Thymus (tissue), 11 donors: ENCODE measurements at regions not wholly inside any gene's neighbourhood (a gene's known extent, or its start where the extent isn't known, plus 50 kb on each side); places are given as distances from the start of the nearest gene placed in this dataset.

ENCODE experiments used
- DNase-seq, 9 donors: peaks; one replicate each; pipeline ENCODE4 v3.0.0-alpha.2; 2013; ENCODE audit warnings: low spot score in 9 of 9, low read depth in 6 of 9, missing footprints in 1 of 9
- H3K27ac ChIP-seq, 2 donors: one replicate each; pipeline ENCODE4 v1.5.1; 2013; ENCODE audit warnings: control low read depth in 1 of 2, low read depth in 1 of 2, low read length in 1 of 2, mild to moderate bottlenecking in 1 of 2, moderate library complexity in 1 of 2
- H3K27me3 ChIP-seq, 2 donors: one replicate each; pipeline ENCODE4 v1.5.1; 2013; ENCODE audit warnings: low read length in 1 of 2; ENCODE audit not compliant: control insufficient read depth in 2 of 2, insufficient read depth in 1 of 2
- H3K36me3 ChIP-seq, 2 donors: one replicate each; pipeline ENCODE4 v1.5.1; 2013; ENCODE audit warnings: low read length in 1 of 2, mild to moderate bottlenecking in 1 of 2, moderate library complexity in 1 of 2; ENCODE audit not compliant: control insufficient read depth in 2 of 2, insufficient read depth in 2 of 2
- H3K4me1 ChIP-seq, 2 donors: one replicate each; pipeline ENCODE4 v1.5.1; 2013; ENCODE audit warnings: low read length in 2 of 2; ENCODE audit not compliant: control insufficient read depth in 2 of 2, insufficient read depth in 2 of 2
- H3K4me3 ChIP-seq, 2 donors: one replicate each; pipeline ENCODE4 v1.5.1; 2013; ENCODE audit warnings: low read length in 2 of 2, control low read depth in 1 of 2, mild to moderate bottlenecking in 1 of 2
- H3K9me3 ChIP-seq, 2 donors: one replicate each; pipeline ENCODE4 v1.5.1; 2013; ENCODE audit warnings: low read length in 1 of 2, mild to moderate bottlenecking in 1 of 2; ENCODE audit not compliant: control insufficient read depth in 2 of 2, insufficient read depth in 1 of 2
- WGBS: extraction: QIAGEN DNeasy Blood & Tissue Kit; methylation state at CpG from one replicate; pipeline ENCODE4 v1.1.7; 2013; 5-methylcytosine and 5-hydroxymethylcytosine counted together
- donor health status: healthy.

DNA sequence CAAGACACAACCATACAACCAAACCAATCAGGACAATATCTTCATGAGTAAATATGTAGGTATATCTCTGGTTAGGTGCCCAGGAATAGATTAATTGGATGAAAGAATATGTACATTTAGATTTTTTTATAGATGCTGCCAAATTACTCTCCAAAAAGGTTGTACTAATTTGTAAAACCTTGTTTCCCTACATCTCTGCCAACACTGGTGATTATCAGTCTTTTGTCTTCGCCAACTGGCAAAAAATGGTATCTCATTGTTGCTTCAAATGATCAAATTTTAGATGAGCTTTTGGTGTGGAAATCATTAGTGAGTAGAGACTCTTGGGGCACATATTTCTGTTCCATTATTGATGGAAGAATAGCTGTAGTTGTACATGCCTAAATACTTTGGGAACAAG lies 90.7 kb upstream of the ELL2 start:
- DNase-seq = no peak
- Histone ChIP-seq H3K4me3 (no peak overlapping the region), H3K4me1 (no peaks in the 10 kb centered on the region), H3K9me3 (no peaks in the 10 kb centered on the region), H3K27me3 (no peaks in the 10 kb centered on the region), H3K36me3 (no peaks in the 10 kb centered on the region), H3K27ac (no peak overlapping the region)
- WGBS = 99% methylated on average over 1 of the region's 1 CpG

GRCh38 chr5:96051401-96051830 lies 89.8 kb upstream of the ELL2 start:
- WGBS = 67% methylated on average over 4 of the region's 4 CpGs
- Histone ChIP-seq H3K27ac (no peak overlapping the region), H3K4me3 (no peak overlapping the region), H3K36me3 (no peaks in the 10 kb centered on the region), H3K27me3 (no peaks in the 10 kb centered on the region), H3K4me1 (no peaks in the 10 kb centered on the region), H3K9me3 (no peaks in the 10 kb centered on the region)
- DNase-seq = no peak

GRCh38 chr5:96050273-96050880 lies 88.7 kb upstream of the ELL2 start:
- Histone ChIP-seq H3K9me3 (no peaks in the 10 kb centered on the region), H3K27me3 (no peaks in the 10 kb centered on the region), H3K36me3 (no peaks in the 10 kb centered on the region), H3K27ac (no peak overlapping the region), H3K4me3 (no peak overlapping the region), H3K4me1 (no peaks in the 10 kb centered on the region)
- WGBS = 87% methylated on average over 7 of the region's 7 CpGs
- DNase-seq = no peak

- Histone ChIP-seq H3K4me3 (no peak overlapping the region), H3K4me1 (no peaks in the 10 kb centered on the region), H3K27ac (no peak overlapping the region), H3K9me3 (no peaks in the 10 kb centered on the region), H3K27me3 (no peaks in the 10 kb centered on the region), H3K36me3 (no peaks in the 10 kb centered on the region)
- no peak for DNase-seq
- 68% methylated on average over 3 of the region's 3 CpGs for WGBS
Measured at GRCh38 chr5:96049398-96050272, 88.0 kb upstream of the ELL2 start.

DNA sequence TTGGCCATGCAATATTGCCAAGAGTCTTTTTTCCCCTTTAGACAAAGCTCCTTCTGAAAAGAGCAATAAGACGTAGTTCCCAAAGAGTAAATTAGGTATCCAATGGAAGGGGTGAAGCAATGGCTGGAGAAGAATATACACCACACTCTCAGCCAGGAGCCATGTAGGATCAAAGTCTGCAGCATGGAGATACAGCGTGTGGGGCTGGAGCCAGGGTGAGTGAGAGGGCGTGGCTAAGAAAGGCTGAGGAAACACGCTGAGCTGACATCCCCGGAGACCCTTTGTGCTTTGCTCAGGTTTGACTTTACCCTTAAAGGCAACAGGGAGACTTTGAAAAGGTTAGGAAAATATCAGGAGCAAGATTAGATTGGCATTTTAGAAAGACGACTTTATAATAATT lies 87.1 kb upstream of the ELL2 start:
- no peak overlapping the region for H3K27ac ChIP-seq
- DNase-seq = no peak
- no peaks in the 10 kb centered on the region for H3K9me3 ChIP-seq
- no peaks in the 10 kb centered on the region for H3K4me1 ChIP-seq
- H3K4me3 ChIP-seq = no peak overlapping the region
- no peaks in the 10 kb centered on the region for H3K36me3 ChIP-seq
- no peaks in the 10 kb centered on the region for H3K27me3 ChIP-seq
- WGBS = 94% methylated on average over 6 of the region's 6 CpGs

DNA sequence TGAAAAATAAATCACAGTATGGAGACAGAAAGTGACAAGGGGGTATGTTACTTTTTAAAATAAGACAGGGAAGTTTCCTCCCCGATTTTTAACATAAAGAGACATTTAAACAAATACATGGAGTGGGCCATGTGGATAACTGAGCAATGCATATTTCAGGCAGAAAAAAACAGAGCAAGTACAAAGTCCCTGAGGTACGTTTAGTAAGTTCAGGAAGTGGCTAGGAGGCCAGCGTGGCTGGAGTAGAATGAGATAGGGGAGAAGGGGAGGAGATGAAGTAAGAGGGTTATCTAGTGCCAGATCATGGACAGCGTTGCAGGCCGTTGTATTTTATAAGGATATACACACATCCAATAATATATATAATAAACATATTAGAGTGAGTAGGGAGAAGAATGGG lies 84.2 kb upstream of the ELL2 start:
- WGBS = 87% methylated on average over 5 of the region's 5 CpGs
- H3K36me3 ChIP-seq = no peaks in the 10 kb centered on the region

DNA sequence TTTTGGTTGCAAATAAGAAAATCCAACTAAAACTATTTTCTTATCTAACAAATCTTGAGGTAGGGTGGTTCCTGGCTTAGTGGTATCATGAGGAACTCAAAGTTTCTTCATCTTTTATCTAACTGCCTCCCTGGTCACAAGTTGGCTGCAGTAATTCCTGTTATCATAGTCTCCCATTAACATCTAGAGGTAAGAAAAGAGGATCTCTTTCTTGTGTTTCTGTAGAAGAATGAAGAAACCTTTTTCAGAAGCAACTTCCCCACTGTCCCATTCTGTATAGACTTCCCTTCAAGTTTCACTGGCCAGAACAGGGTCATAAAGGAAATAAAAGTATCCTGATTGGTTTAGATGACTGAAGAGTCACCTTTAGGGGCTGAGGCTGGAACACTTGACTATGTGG lies 81.8 kb upstream of the ELL2 start:
- DNase-seq = no peak
- Histone ChIP-seq H3K4me1 (no peaks in the 10 kb centered on the region), H3K36me3 (no peaks in the 10 kb centered on the region), H3K27me3 (no peaks in the 10 kb centered on the region), H3K27ac (no peak overlapping the region), H3K9me3 (no peaks in the 10 kb centered on the region), H3K4me3 (no peak overlapping the region)

More for the DNA sequence above, 84.2 kb upstream of the ELL2 start:
- H3K27me3 ChIP-seq = no peaks in the 10 kb centered on the region
- no peak for DNase-seq
- no peak overlapping the region for H3K27ac ChIP-seq
- H3K4me1 ChIP-seq = no peaks in the 10 kb centered on the region
- H3K4me3 ChIP-seq = no peak overlapping the region
- H3K9me3 ChIP-seq = no peaks in the 10 kb centered on the region

DNA sequence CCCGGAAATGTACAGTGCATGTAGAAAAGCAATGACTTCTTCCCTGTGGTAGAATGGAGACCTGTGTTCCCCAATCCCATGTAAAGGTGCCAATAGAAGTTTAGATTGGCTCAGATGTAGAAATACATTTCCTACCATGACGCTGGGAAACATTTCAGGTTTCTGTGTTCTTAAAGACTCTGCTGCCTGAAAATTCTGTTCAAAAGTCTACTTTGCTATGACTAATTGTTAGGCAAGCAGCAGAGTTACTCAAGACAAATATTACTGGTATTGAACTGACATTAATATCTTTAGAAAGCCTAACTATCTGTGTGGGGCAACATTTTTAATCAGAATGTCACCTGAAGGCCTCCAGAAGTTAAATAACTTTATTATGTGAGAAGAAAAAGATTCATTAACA lies 75.5 kb upstream of the ELL2 start:
- H3K4me1 ChIP-seq = no peaks in the 10 kb centered on the region
- no peak overlapping the region for H3K27ac ChIP-seq
- H3K9me3 ChIP-seq = no peaks in the 10 kb centered on the region

GRCh38 chr5:96036301-96036700 lies 74.7 kb upstream of the ELL2 start:
- no peak overlapping the region for H3K4me3 ChIP-seq
- no peaks in the 10 kb centered on the region for H3K4me1 ChIP-seq
- H3K27me3 ChIP-seq = no peaks in the 10 kb centered on the region
- DNase-seq = no peak
- no peak overlapping the region for H3K27ac ChIP-seq
- 99% methylated on average over 1 of the region's 1 CpG for WGBS
- no peaks in the 10 kb centered on the region for H3K36me3 ChIP-seq
- no peaks in the 10 kb centered on the region for H3K9me3 ChIP-seq

More for the DNA sequence above, 75.5 kb upstream of the ELL2 start:
- no peak for DNase-seq
- 94% methylated on average over 2 of the region's 2 CpGs for WGBS
- H3K36me3 ChIP-seq = no peaks in the 10 kb centered on the region
- H3K27me3 ChIP-seq = no peaks in the 10 kb centered on the region
- H3K4me3 ChIP-seq = no peak overlapping the region
